ENCODE measurements at regions not wholly inside any gene's neighbourhood (a gene's known extent, or its start where the extent isn't known, plus 50 kb on each side); places are given as distances from the start of the nearest gene placed in this dataset.
"Not testable (repeated sequence)": the region's sequence is repeated elsewhere in the genome, so short reads cannot be mapped to it uniquely, and the experiment has no call there.

DNA sequence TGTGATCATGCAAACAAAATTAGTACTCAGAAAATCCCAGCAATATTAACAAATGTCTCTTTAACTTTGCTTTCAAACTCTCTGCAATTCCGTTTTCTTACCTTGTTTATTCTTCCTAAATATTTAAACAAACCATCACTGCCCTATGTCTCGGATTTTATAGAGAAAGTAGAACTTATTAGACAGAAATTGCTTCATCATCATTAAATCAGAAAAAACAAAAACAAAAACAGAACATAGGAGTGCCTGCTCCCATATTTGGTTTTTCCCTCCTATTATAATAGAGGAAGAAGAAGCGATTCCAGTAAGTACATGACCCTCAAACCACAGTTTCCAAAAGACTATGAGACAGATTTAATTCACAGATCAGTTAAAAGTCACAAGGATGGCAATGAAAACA lies 1228.0 kb downstream of the RPA4 start:
- Mint-ChIP-seq H3K36me3 (ENCODE audit: low read depth) (no peaks in the 10 kb centered on the region), H3K4me1 (no peaks in the 10 kb centered on the region), H3K27me3 (no peaks in the 10 kb centered on the region), H3K27ac (no peak overlapping the region), H3K9me3 (ENCODE audit: low read depth) (peaks cover 2% of the 10 kb centered on the region), H3K4me3 (no peak overlapping the region)
- CTCF ChIA-PET, result no interaction called here
- POLR2A ChIA-PET, result no interaction called here
- ATAC-seq (no peak), DNase-seq (no peak)
- intact Hi-C loops (cut with DNase I, micrococcal nuclease), result no loop called here

- Mint-ChIP-seq H3K4me1 (no peaks in the 10 kb centered on the region), H3K4me3 (no peak overlapping the region), H3K9me3 (ENCODE audit: low read depth) (peaks cover 2% of the 10 kb centered on the region), H3K27ac (no peak overlapping the region), H3K27me3 (no peaks in the 10 kb centered on the region), H3K36me3 (ENCODE audit: low read depth) (no peaks in the 10 kb centered on the region)
- intact Hi-C loops (cut with DNase I, micrococcal nuclease), result no loop called here
- ChIA-PET POLR2A (no interaction called here), CTCF (no interaction called here)
- no peak for DNase-seq
- no peak for ATAC-seq
These were observed 1230.3 kb downstream of the RPA4 start for GRCh38 chrX:98114021-98114420.

GRCh38 chrX:98141466-98141865 lies 1257.8 kb downstream of the RPA4 start:
- ATAC-seq, result no peak
- Mint-ChIP-seq H3K27ac (no peak overlapping the region), H3K36me3 (ENCODE audit: low read depth) (no peaks in the 10 kb centered on the region), H3K27me3 (no peaks in the 10 kb centered on the region), H3K4me1 (no peaks in the 10 kb centered on the region), H3K9me3 (ENCODE audit: low read depth) (peaks cover 5% of the 10 kb centered on the region), H3K4me3 (no peak overlapping the region)
- ChIA-PET CTCF (no interaction called here), POLR2A (no interaction called here)
- DNase-seq, result no peak
- intact Hi-C loops (cut with DNase I, micrococcal nuclease), result no loop called here

DNA sequence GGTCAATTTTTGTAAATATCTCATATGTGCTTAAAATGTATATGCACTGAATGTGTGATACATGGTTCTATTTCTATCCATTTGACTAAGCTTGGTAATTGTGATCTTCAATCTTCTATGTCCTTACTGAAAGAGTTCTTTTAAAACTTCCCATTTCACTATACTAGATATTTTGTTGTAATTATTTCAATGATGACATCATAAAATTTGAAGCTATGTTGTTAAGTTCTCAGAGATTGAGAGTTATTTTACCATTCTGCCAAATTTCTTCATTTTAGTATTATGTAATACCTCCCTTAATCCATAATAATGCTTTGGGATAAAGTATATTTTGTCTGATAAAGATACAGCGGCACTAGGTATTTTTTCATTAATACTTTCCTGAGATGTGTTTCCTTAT lies 1307.3 kb downstream of the RPA4 start:
- Mint-ChIP-seq H3K9me3 (ENCODE audit: low read depth) (no peaks in the 10 kb centered on the region), H3K27ac (no peak overlapping the region), H3K27me3 (no peaks in the 10 kb centered on the region), H3K4me3 (no peak overlapping the region), H3K4me1 (no peaks in the 10 kb centered on the region), H3K36me3 (ENCODE audit: low read depth) (no peaks in the 10 kb centered on the region)
- no peak for ATAC-seq
- CTCF ChIA-PET, result no interaction called here
- intact Hi-C loops (cut with DNase I, micrococcal nuclease), result no loop called here
- POLR2A ChIA-PET, result no interaction called here
- no peak for DNase-seq

DNA sequence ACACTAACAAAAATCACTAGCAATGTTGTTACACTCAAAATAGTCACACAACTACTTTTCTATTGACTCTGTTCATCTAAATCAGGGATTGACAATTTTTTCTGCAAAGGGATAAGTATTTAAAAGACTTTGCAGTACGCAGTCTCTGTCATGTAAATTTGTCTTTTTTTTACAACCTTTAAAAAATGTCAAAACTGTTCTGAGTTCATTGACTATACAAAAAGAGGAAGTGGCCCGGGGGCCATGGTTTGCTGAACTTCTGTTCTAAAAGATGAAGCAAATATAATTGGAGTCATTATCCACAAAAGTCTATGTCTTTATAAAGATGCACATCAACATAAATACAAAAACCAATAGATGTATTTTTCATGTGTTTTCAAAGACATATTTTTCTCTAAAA lies 1310.3 kb downstream of the RPA4 start:
- DNase-seq, result no peak
- POLR2A ChIA-PET, result no interaction called here
- Mint-ChIP-seq H3K27ac (no peak overlapping the region), H3K36me3 (ENCODE audit: low read depth) (no peaks in the 10 kb centered on the region), H3K27me3 (no peaks in the 10 kb centered on the region), H3K9me3 (ENCODE audit: low read depth) (peaks cover 3% of the 10 kb centered on the region), H3K4me3 (no peak overlapping the region), H3K4me1 (no peaks in the 10 kb centered on the region)
- no peak for ATAC-seq
- intact Hi-C loops (cut with DNase I, micrococcal nuclease), result no loop called here
- CTCF ChIA-PET, result no interaction called here

DNA sequence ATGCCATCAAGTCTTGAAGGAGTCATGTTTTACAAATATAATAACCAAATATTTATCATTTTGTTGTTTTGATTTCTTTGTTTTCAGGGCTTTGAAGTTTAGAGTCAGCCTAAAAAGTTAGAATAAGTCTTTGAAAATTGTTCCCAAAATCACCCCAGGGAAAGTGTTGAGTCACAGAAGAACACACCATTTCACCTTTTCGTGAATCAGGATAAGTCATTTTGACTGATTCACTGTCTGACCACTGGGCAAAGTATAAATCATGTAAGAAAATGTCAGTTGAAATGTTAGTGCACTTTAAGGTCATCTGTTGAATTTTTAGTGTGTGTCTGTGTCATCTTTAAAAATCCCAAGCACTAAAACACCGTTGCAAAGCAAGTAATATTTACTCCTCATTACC lies 1320.1 kb downstream of the RPA4 start:
- Mint-ChIP-seq H3K4me1 (no peaks in the 10 kb centered on the region), H3K9me3 (ENCODE audit: low read depth) (peaks cover 2% of the 10 kb centered on the region), H3K27me3 (no peaks in the 10 kb centered on the region), H3K36me3 (ENCODE audit: low read depth) (no peaks in the 10 kb centered on the region), H3K4me3 (no peak overlapping the region), H3K27ac (no peak overlapping the region)
- no peak for ATAC-seq
- CTCF ChIA-PET, result no interaction called here
- intact Hi-C loops (cut with DNase I, micrococcal nuclease), result no loop called here
- no peak for DNase-seq
- POLR2A ChIA-PET, result no interaction called here

DNA sequence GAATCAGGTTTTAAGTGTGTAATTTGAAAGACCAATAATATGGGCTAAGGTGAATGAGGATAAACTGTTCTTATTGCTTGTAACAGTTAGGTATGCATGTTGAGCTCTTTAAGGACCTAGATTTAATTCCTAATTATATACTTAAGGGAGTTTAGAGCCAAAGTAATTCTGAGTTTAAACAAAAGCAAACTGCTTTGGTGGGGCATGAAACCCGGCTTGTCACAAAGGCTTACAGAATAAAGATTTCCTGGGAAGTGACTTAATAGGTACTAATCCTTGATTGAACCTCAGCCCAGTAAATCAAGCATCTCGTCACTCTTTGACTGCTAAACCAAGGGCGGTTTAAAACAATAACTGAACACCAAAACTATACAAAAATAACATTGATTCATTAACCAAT lies 1324.2 kb downstream of the RPA4 start:
- ChIA-PET POLR2A (no interaction called here), CTCF (no interaction called here)
- Mint-ChIP-seq H3K4me1 (no peaks in the 10 kb centered on the region), H3K27me3 (no peaks in the 10 kb centered on the region), H3K36me3 (ENCODE audit: low read depth) (no peaks in the 10 kb centered on the region), H3K27ac (no peak overlapping the region), H3K4me3 (no peak overlapping the region), H3K9me3 (ENCODE audit: low read depth) (peaks cover 7% of the 10 kb centered on the region)
- intact Hi-C loops (cut with DNase I, micrococcal nuclease), result no loop called here
- DNase-seq (no peak), ATAC-seq (no peak)

DNA sequence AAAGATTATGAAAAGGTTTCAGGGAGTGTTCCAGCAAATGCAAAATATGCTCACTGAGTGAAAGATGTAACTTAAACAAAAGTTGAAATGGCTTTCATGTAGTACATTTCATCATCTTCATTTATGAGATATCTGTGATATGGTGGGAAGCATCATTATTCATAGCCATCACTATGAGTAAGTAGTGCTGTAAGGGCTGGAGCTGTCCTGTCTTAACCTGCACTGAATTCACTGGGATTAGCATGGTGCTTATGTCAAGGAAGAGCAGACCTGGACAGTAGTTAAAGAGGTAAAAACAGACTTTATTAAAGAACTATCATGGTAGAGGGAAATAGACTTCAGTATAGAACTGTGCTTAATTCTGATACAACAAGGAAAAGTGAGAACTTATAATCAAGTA lies 1347.3 kb downstream of the RPA4 start:
- H3K9me3 Mint-ChIP-seq (ENCODE audit: low read depth), result no peaks in the 10 kb centered on the region
- no peak overlapping the region for H3K27ac Mint-ChIP-seq
- H3K27me3 Mint-ChIP-seq, result no peaks in the 10 kb centered on the region
- CTCF ChIA-PET, result no interaction called here
- no peak overlapping the region for H3K4me3 Mint-ChIP-seq
- H3K36me3 Mint-ChIP-seq (ENCODE audit: low read depth), result no peaks in the 10 kb centered on the region
- H3K4me1 Mint-ChIP-seq, result no peaks in the 10 kb centered on the region
- no peak for DNase-seq
- ATAC-seq, result no peak
- intact Hi-C loops (cut with DNase I, micrococcal nuclease), result no loop called here
- POLR2A ChIA-PET, result no interaction called here

DNA sequence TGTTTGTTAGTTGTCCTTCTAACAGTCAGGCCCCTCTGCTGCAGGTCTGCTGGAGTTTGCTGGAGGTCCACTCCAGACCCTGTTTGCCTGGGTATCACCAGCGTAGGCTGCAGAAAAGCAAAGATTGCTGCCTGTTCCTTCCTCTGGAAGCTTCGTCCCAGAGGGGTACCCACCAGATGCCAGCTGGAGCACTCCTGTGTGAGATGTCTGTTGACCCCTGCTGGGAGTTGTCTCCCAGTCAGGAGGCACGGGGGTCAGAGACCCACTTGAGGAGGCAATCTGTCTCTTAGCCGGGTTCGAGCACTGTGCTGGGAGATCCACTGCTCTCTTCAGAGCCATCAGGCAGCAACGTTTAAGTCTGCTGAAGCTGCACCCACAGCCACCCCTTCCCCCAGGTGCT lies 1356.4 kb downstream of the RPA4 start:
- H3K27me3 Mint-ChIP-seq; H3K4me1 Mint-ChIP-seq; CTCF ChIA-PET; DNase-seq; POLR2A ChIA-PET; H3K4me3 Mint-ChIP-seq; H3K9me3 Mint-ChIP-seq (ENCODE audit: low read depth); H3K36me3 Mint-ChIP-seq (ENCODE audit: low read depth); ATAC-seq; H3K27ac Mint-ChIP-seq; intact Hi-C loops (cut with DNase I, micrococcal nuclease): not testable (repeated sequence)

GRCh38 chrX:98263135-98263534 lies 1379.4 kb downstream of the RPA4 start:
- ChIA-PET CTCF (no interaction called here), POLR2A (no interaction called here)

GRCh38 chrX:98289726-98290125 lies 1406.0 kb downstream of the RPA4 start:
- Mint-ChIP-seq H3K9me3 (ENCODE audit: low read depth) (no peaks in the 10 kb centered on the region), H3K4me3 (no peak overlapping the region), H3K36me3 (ENCODE audit: low read depth) (no peaks in the 10 kb centered on the region), H3K27ac (no peak overlapping the region), H3K4me1 (no peaks in the 10 kb centered on the region), H3K27me3 (no peaks in the 10 kb centered on the region)
- ChIA-PET CTCF (no interaction called here), POLR2A (no interaction called here)
- no peak for ATAC-seq
- intact Hi-C loops (cut with DNase I, micrococcal nuclease), result no loop called here
- DNase-seq, result no peak

More at GRCh38 chrX:98263135-98263534, 1379.4 kb downstream of the RPA4 start:
- DNase-seq (no peak), ATAC-seq (no peak)
- intact Hi-C loops (cut with DNase I, micrococcal nuclease), result no loop called here
- no peak overlapping the region for H3K4me3 Mint-ChIP-seq
- no peaks in the 10 kb centered on the region for H3K4me1 Mint-ChIP-seq
- peaks cover 2% of the 10 kb centered on the region for H3K9me3 Mint-ChIP-seq (ENCODE audit: low read depth)
- no peaks in the 10 kb centered on the region for H3K36me3 Mint-ChIP-seq (ENCODE audit: low read depth)
- no peak overlapping the region for H3K27ac Mint-ChIP-seq
- H3K27me3 Mint-ChIP-seq, result no peaks in the 10 kb centered on the region

GRCh38 chrX:98294310-98294709 lies 1410.6 kb downstream of the RPA4 start:
- Mint-ChIP-seq H3K4me3 (no peak overlapping the region), H3K36me3 (ENCODE audit: low read depth) (no peaks in the 10 kb centered on the region), H3K9me3 (ENCODE audit: low read depth) (no peaks in the 10 kb centered on the region), H3K27ac (no peak overlapping the region), H3K4me1 (no peaks in the 10 kb centered on the region), H3K27me3 (no peaks in the 10 kb centered on the region)
- CTCF ChIA-PET, result no interaction called here
- DNase-seq (no peak), ATAC-seq (no peak)
- POLR2A ChIA-PET, result no interaction called here
- intact Hi-C loops (cut with DNase I, micrococcal nuclease), result no loop called here

DNA sequence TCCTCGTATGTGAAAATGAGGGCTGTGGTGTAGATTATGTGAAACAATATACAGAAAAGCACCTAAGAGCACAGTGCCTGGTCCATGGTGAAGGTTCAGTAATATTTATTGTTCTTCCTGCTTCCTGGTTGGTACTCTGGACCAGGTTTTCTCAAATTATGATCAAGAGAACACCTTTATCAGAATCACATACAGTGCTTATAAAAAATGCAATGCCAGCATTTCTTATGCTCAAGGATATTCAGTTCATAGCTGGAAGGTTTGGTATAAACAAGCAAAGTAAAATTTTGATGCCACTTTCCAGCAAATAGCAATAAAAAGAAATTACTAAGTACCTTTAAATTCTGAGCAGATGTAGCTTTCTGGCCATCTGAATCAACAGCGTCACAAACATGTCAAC lies 1412.4 kb downstream of the RPA4 start:
- Mint-ChIP-seq H3K36me3 (ENCODE audit: low read depth) (no peaks in the 10 kb centered on the region), H3K27ac (no peak overlapping the region), H3K4me3 (no peak overlapping the region), H3K9me3 (ENCODE audit: low read depth) (no peaks in the 10 kb centered on the region), H3K4me1 (no peaks in the 10 kb centered on the region), H3K27me3 (no peaks in the 10 kb centered on the region)
- intact Hi-C loops (cut with DNase I, micrococcal nuclease), result no loop called here
- ChIA-PET CTCF (no interaction called here), POLR2A (no interaction called here)
- no peak for ATAC-seq
- DNase-seq, result no peak

Data from activated CD4-positive, alpha-beta T cell treated with anti-CD3 and anti-CD28 coated beads for 36 hours (primary cell).